T-cell (primary cell): ENCODE measurements at regions not wholly inside any gene's neighbourhood (a gene's known extent, or its start where the extent isn't known, plus 50 kb on each side); places are given as distances from the start of the nearest gene placed in this dataset.

Experiments
- ATAC-seq, 4 experiments: fragments of 200-7000 bp in 3 of 4; fragments of 150-1000 bp in 1 of 4; cut with Tn5 transposase; replicated peaks in 1 of 4; 1 replicate in 3 of 4; 2 replicates in 1 of 4; pipeline ENCODE4 v1.10.0; 2021; ENCODE audit warnings: moderate library complexity in 3 of 4, mild to moderate bottlenecking in 2 of 4, moderate number of reproducible peaks in 1 of 4
- CTCF ChIA-PET, 2 donors: fragments of 300-600 bp; sonication (Branson Sonifier 250); formaldehyde crosslinking; loops; one replicate each; lab custom pipeline; 2022; ENCODE audit warnings: antibody characterized with exemption in 2 of 2; lab: Charles Lee
- POLR2A ChIA-PET, 2 donors: fragments of 300-600 bp; sonication (Branson Sonifier 250); formaldehyde crosslinking; loops; one replicate each; lab custom pipeline; 2022; ENCODE audit warnings: antibody characterized with exemption in 2 of 2; lab: Charles Lee
- DNase-seq, 35 experiments: peaks; one replicate each; pipeline versions ENCODE4 v3.0.0 to v3.0.0-alpha.2; 2013 to 2023
- H3K27ac ChIP-seq: one replicate; pipeline ENCODE4 v1.5.1; 2013; ENCODE audit warnings: low read length
- H3K27me3 ChIP-seq, 2 experiments: replicated peaks in 1 of 2; 1 replicate in 1 of 2; 2 replicates in 1 of 2; pipeline versions ENCODE4 v1.6.1 to v1.7.0; 2013; ENCODE audit warnings: low read length in 1 of 2, mixed read lengths in 1 of 2; ENCODE audit not compliant: control insufficient read depth in 2 of 2, insufficient read depth in 2 of 2; ENCODE audit errors: extremely low read depth in 1 of 2
- H3K36me3 ChIP-seq, 2 donors: 1 replicate in 1 of 2; 2 replicates in 1 of 2; pipeline versions ENCODE4 v1.6.1 to v1.7.0; 2013; ENCODE audit warnings: low read length in 1 of 2; ENCODE audit not compliant: control insufficient read depth in 2 of 2, insufficient read depth in 1 of 2; ENCODE audit errors: extremely low read depth in 1 of 2
- H3K4me1 ChIP-seq, 2 experiments: 1 replicate in 1 of 2; 2 replicates in 1 of 2; pipeline versions ENCODE4 v1.6.1 to v1.7.0; 2013; ENCODE audit warnings: low read length in 2 of 2, mixed read lengths in 1 of 2; ENCODE audit not compliant: insufficient read depth in 2 of 2, control insufficient read depth in 1 of 2; ENCODE audit errors: extremely low read depth in 1 of 2
- H3K4me3 ChIP-seq, 2 donors: 1 replicate in 1 of 2; 2 replicates in 1 of 2; pipeline versions ENCODE4 v1.5.1 to v1.7.0; 2013; ENCODE audit warnings: mild to moderate bottlenecking in 2 of 2, low read length in 1 of 2, moderate library complexity in 1 of 2; ENCODE audit not compliant: control insufficient read depth in 1 of 2; ENCODE audit errors: extremely low read depth in 1 of 2
- H3K9me3 ChIP-seq: 2 replicates; pipeline ENCODE4 v1.7.0; 2013
- H3K27ac Mint-ChIP-seq, 2 donors: one replicate each; pipeline ENCODE4 v1.8.0; 2020 to 2021; ENCODE audit warnings: mild to moderate bottlenecking in 2 of 2, mixed read lengths in 2 of 2
- H3K27me3 Mint-ChIP-seq, 2 donors: one replicate each; pipeline ENCODE4 v1.8.0; 2021 to 2022; ENCODE audit warnings: mixed read lengths in 2 of 2
- H3K36me3 Mint-ChIP-seq: one replicate; pipeline ENCODE4 v1.8.0; 2021; ENCODE audit warnings: mixed read lengths
- H3K4me1 Mint-ChIP-seq, 3 donors: one replicate each; pipeline ENCODE4 v1.8.0; 2020 to 2022; ENCODE audit warnings: mixed read lengths in 3 of 3, mild to moderate bottlenecking in 1 of 3
- H3K4me3 Mint-ChIP-seq, 3 donors: one replicate each; pipeline ENCODE4 v1.8.0; 2020 to 2022; ENCODE audit warnings: mild to moderate bottlenecking in 3 of 3, mixed read lengths in 3 of 3, moderate library complexity in 3 of 3
- H3K9me3 Mint-ChIP-seq, 3 donors: one replicate each; pipeline ENCODE4 v1.8.0; 2020 to 2022; ENCODE audit warnings: mixed read lengths in 3 of 3
- WGBS: methylation state at CpG from one replicate; pipeline ENCODE4 v1.1.5; 2013; ENCODE audit warnings: missing lambda C conversion rate; ENCODE audit not compliant: insufficient coverage; 5-methylcytosine and 5-hydroxymethylcytosine counted together

DNA sequence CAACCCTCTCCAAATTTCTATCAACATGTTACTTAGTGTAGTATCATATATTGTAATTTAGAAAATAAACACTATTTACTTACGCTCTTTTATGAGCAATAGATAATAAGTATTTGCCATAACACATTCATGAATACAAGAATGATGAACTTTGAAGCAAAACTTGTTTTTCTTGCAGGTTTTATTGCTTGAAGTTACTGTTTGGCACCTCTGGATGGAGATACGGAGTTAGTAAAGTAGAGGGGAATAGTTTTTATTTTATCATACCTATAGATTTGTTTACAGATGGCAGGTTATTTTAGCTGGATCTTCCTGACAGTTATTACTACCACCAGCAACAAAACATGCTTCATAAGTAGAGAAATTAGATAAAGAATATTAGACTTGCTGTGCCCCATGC, 274.2 kb upstream of the LRRTM4 start:
- CTCF ChIA-PET, result no interaction called here
- no CpG with 5 or more reads among the region's 2 CpGs for WGBS
- DNase-seq, result no peak
- POLR2A ChIA-PET, result no interaction called here
- no peaks in the 10 kb centered on the region for H3K4me1 Mint-ChIP-seq
- Histone ChIP-seq H3K4me3 (no peak overlapping the region), H3K36me3 (no peaks in the 10 kb centered on the region), H3K4me1 (no peaks in the 10 kb centered on the region), H3K9me3 (no peaks in the 10 kb centered on the region), H3K27ac (no peak overlapping the region), H3K27me3 (no peaks in the 10 kb centered on the region)
- H3K4me3 Mint-ChIP-seq, result no peak overlapping the region
- no peaks in the 10 kb centered on the region for H3K36me3 Mint-ChIP-seq
- peaks cover 3 to 13% (median 12%) of the 10 kb centered on the region in 3 donors for H3K9me3 Mint-ChIP-seq
- H3K27ac Mint-ChIP-seq, result no peak overlapping the region
- no peaks in the 10 kb centered on the region for H3K27me3 Mint-ChIP-seq
- ATAC-seq, result no peak

DNA sequence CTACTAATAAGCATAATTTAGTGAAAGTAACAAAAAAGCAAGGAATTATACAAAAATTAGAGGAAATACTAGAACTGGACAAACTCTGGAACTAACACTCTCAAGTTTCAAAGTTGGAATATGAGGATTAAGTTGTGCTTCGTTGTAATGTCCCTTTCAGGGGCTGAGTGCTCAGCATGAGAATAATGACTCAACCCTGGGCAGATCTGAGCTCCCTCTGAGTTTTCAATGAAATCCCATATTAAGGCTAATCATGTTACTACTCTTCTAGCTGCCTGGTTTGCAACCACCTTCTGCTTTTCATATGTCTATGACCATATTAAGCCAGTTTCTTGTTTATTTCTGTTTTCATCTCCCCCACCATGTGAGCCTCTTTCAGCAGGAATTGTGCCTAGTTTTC, 274.9 kb upstream of the LRRTM4 start:
- Histone ChIP-seq H3K4me1 (no peaks in the 10 kb centered on the region), H3K4me3 (no peak overlapping the region), H3K36me3 (no peaks in the 10 kb centered on the region), H3K9me3 (no peaks in the 10 kb centered on the region), H3K27ac (no peak overlapping the region), H3K27me3 (no peaks in the 10 kb centered on the region)
- no peak overlapping the region for H3K27ac Mint-ChIP-seq
- peaks cover 3 to 8% (median 8%) of the 10 kb centered on the region in 3 donors for H3K9me3 Mint-ChIP-seq
- ATAC-seq (no peak), DNase-seq (no peak)
- ChIA-PET POLR2A (no interaction called here), CTCF (no interaction called here)
- H3K4me1 Mint-ChIP-seq, result no peaks in the 10 kb centered on the region
- no peaks in the 10 kb centered on the region for H3K27me3 Mint-ChIP-seq
- no peak overlapping the region for H3K4me3 Mint-ChIP-seq
- WGBS, result 0% methylated on average over 1 of the region's 1 CpG
- H3K36me3 Mint-ChIP-seq, result no peaks in the 10 kb centered on the region

DNA sequence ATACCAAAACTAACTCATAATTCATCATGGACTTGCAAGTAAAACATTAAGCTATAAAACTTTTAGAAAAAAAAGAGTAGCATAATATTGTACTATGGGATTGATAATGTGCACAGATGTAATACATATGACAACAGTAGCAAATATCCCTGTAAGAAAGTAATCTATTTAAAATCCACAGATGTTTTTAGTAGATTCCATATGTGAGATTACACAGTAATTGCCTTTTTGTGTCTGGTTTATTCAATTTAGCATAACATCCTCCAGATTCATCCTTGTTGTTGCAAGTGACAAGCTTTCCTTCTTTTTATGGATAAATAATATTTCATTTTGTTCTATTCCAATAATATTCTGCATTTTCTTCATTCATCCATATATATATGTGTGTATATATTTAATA, 278.2 kb upstream of the LRRTM4 start:
- H3K9me3 Mint-ChIP-seq, result peaks cover 11 to 19% (median 19%) of the 10 kb centered on the region in 3 donors

DNA sequence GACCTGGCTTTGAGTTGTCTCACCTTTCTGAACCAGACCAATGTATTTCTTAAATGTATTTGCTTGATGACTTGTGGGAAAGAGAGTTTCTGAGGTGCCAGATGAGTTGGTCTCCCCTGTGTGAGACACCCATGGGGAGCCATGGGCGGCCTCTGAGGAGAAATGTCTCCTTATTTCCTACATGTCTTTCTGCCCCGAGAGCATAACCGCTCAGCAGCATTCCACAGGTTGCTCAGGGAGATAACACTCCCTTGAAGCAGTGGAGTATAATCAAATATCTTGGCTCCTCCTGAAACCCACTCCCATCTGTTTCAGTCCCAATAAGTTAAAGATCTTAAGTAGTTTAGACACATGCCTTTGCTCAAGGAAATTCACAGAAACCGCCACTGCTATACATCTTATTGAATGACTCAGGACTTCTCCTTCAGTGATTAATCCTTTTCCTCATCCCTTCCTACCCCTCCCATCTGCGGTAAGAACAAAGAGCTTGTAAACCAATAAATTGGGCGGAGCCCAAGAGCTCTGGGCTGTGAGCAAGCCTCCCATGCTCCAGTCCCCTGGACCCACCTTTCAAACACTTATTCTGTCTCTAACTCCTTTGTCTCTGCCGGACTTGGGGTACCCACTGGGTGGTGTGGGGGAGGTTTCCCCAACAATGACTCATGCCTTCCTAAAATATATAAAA, 285.5 kb upstream of the LRRTM4 start:
- POLR2A ChIA-PET, result no interaction called here
- Histone ChIP-seq H3K27ac (no peak overlapping the region), H3K36me3 (no peaks in the 10 kb centered on the region), H3K4me3 (no peak overlapping the region), H3K27me3 (no peaks in the 10 kb centered on the region), H3K4me1 (no peaks in the 10 kb centered on the region), H3K9me3 (peaks cover 2% of the 10 kb centered on the region)
- H3K27ac Mint-ChIP-seq, result no peak overlapping the region
- no peaks in the 10 kb centered on the region for H3K27me3 Mint-ChIP-seq
- 57% methylated on average over 1 of the region's 7 CpGs for WGBS
- H3K36me3 Mint-ChIP-seq, result no peaks in the 10 kb centered on the region
- no peak for DNase-seq
- no peaks in the 10 kb centered on the region for H3K4me1 Mint-ChIP-seq
- no peak overlapping the region for H3K4me3 Mint-ChIP-seq
- ATAC-seq, result no peak
- CTCF ChIA-PET, result no interaction called here
- H3K9me3 Mint-ChIP-seq, result peaks cover 24 to 46% (median 45%) of the 10 kb centered on the region in 3 donors

More for the DNA sequence above, 278.2 kb upstream of the LRRTM4 start:
- Histone ChIP-seq H3K36me3 (no peaks in the 10 kb centered on the region), H3K9me3 (no peaks in the 10 kb centered on the region), H3K4me1 (no peaks in the 10 kb centered on the region), H3K27me3 (no peaks in the 10 kb centered on the region), H3K27ac (no peak overlapping the region), H3K4me3 (no peak overlapping the region)
- no peak overlapping the region for H3K4me3 Mint-ChIP-seq
- no peak for DNase-seq
- no peak for ATAC-seq
- H3K27me3 Mint-ChIP-seq, result no peaks in the 10 kb centered on the region
- H3K4me1 Mint-ChIP-seq, result no peaks in the 10 kb centered on the region
- ChIA-PET CTCF (no interaction called here), POLR2A (no interaction called here)
- H3K27ac Mint-ChIP-seq, result no peak overlapping the region
- no peaks in the 10 kb centered on the region for H3K36me3 Mint-ChIP-seq

DNA sequence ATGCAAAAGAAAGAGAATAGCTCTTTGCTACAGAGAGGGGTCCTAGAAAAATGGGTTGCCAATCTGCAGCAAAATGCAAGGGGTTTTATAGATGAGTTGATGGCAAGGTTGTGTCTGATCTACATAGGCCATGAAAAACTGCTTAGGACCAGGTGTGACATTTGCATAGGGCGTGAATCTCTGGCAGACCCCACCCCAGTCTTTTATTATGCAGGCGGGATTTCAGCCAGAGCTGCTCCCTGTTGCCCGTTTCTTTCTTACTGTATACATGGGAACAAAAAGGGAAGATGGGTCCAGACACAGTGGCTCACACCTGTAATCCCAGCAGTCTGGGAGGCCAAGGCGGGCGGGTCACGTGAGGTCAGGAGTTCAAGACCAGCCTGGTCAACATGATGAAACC, 286.4 kb upstream of the LRRTM4 start:
- ChIA-PET POLR2A (no interaction called here), CTCF (no interaction called here)
- H3K36me3 Mint-ChIP-seq, result no peaks in the 10 kb centered on the region
- no peak for DNase-seq
- Histone ChIP-seq H3K27me3 (no peaks in the 10 kb centered on the region), H3K27ac (no peak overlapping the region), H3K36me3 (no peaks in the 10 kb centered on the region), H3K4me3 (no peak overlapping the region), H3K4me1 (no peaks in the 10 kb centered on the region), H3K9me3 (peaks cover 2% of the 10 kb centered on the region)
- H3K4me3 Mint-ChIP-seq, result no peak overlapping the region
- 93% methylated on average over 3 of the region's 6 CpGs for WGBS
- no peak overlapping the region for H3K27ac Mint-ChIP-seq
- no peaks in the 10 kb centered on the region for H3K4me1 Mint-ChIP-seq
- no peaks in the 10 kb centered on the region for H3K27me3 Mint-ChIP-seq
- no peak for ATAC-seq
- peaks cover 28 to 48% (median 40%) of the 10 kb centered on the region in 3 donors for H3K9me3 Mint-ChIP-seq

DNA sequence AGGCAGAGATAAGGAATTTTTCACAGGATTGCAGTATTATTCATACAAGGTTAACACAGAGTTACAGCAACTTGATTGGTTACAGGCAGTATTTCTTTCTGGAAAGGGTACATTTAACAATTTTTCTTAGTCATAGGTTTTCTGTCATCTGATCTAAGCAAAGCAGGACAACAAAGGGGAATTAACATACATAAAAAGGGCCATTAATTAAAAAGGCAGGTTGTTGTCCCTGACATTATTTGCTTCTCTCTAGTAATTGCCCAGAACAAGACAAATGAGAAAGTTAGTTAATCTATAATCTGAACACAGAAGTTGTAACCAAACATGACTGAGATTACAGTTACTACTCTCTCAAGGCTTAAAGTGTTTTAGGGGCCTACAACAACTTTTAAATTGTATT, 291.4 kb upstream of the LRRTM4 start:
- Histone ChIP-seq H3K27me3 (no peaks in the 10 kb centered on the region), H3K27ac (no peak overlapping the region), H3K4me3 (no peak overlapping the region), H3K36me3 (no peaks in the 10 kb centered on the region), H3K9me3 (peaks cover 2% of the 10 kb centered on the region), H3K4me1 (no peaks in the 10 kb centered on the region)
- Mint-ChIP-seq H3K4me1 (no peaks in the 10 kb centered on the region), H3K27me3 (no peaks in the 10 kb centered on the region), H3K36me3 (no peaks in the 10 kb centered on the region), H3K9me3 (peaks cover 12 to 39% (median 35%) of the 10 kb centered on the region in 3 donors), H3K4me3 (no peak overlapping the region), H3K27ac (no peak overlapping the region)
- ChIA-PET POLR2A (no interaction called here), CTCF (interaction anchor here in 1 of 2 donors (0.6 kb wide), 1 partner anchor 15 kb away, joined by 3 read pairs; no protein-coding TSS in a partner anchor)
- DNase-seq (no peak), ATAC-seq (no peak)

DNA sequence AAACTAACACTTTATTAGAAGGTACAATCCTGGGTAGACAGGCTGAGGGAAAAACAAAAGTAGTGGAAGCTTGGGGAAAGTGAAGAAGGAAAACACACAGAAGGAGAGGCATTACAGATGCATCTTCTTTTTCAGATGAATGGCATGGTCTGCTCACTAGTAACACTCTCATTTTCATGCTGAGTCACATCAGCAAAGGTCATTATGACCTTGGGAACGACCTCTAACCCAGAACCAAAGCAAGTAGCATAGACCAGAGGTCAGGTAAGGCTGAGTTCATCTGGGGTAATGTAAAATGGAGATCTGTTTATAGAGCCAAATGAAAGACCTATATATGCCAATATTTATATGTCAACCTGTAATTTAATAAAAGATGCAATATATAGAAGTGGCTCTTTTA, 294.4 kb upstream of the LRRTM4 start:
- H3K27ac Mint-ChIP-seq, result no peak overlapping the region
- H3K27me3 ChIP-seq, result no peaks in the 10 kb centered on the region
- ChIA-PET POLR2A (no interaction called here), CTCF (no interaction called here)
- H3K4me3 Mint-ChIP-seq, result no peak overlapping the region
- no peak overlapping the region for H3K4me3 ChIP-seq
- ATAC-seq (no peak), DNase-seq (no peak)
- no peaks in the 10 kb centered on the region for H3K36me3 ChIP-seq
- no peak overlapping the region for H3K27ac ChIP-seq
- no peaks in the 10 kb centered on the region for H3K9me3 ChIP-seq
- no peaks in the 10 kb centered on the region for H3K36me3 Mint-ChIP-seq
- peaks cover 15 to 50% (median 24%) of the 10 kb centered on the region in 3 donors for H3K9me3 Mint-ChIP-seq
- H3K4me1 Mint-ChIP-seq, result no peaks in the 10 kb centered on the region
- H3K27me3 Mint-ChIP-seq, result no peaks in the 10 kb centered on the region
- no peaks in the 10 kb centered on the region for H3K4me1 ChIP-seq
- no CpG with 5 or more reads among the region's 1 CpG for WGBS
